Fibroblast of pulmonary artery (primary cell): ENCODE measurements at regions not wholly inside any gene's neighbourhood (a gene's known extent, or its start where the extent isn't known, plus 50 kb on each side); places are given as distances from the start of the nearest gene placed in this dataset.
A peak's percentile ranks its signal among the peaks of the same experiment; 100 is the strongest.

Experiments
- DNase-seq: peaks from one replicate; pipeline ENCODE4 v3.0.0-alpha.2; 2010; ENCODE audit warnings: low read depth
- H3K4me3 ChIP-seq: replicated peaks from 2 replicates; pipeline ENCODE4 v1.5.1; 2011; ENCODE audit warnings: low read depth, mild to moderate bottlenecking, control low read depth, low read length, moderate library complexity
- CTCF ChIP-seq: IDR thresholded peaks from 2 replicates; pipeline ENCODE4 v1.5.1; 2011; ENCODE audit warnings: mild to moderate bottlenecking, control low read depth, low read length, inconsistent platforms; ENCODE audit errors: missing control alignments

GRCh38 chr13:76692346-76692745 is 193.9 kb downstream of the KCTD12 start:
- DNase-seq, result no peak
- no peak overlapping the region for H3K4me3 ChIP-seq
- no peak for TF ChIP-seq CTCF

- TF ChIP-seq CTCF, result no peak
- no peak for DNase-seq
- H3K4me3 ChIP-seq, result no peak overlapping the region
Observed at GRCh38 chr13:76690611-76691010, 195.6 kb downstream of the KCTD12 start.

- TF ChIP-seq CTCF, result no peak
- no peak for DNase-seq
Observed at GRCh38 chr13:76687467-76687866, 198.7 kb downstream of the KCTD12 start.

GRCh38 chr13:76685938-76686337 is 200.3 kb downstream of the KCTD12 start:
- no peak for TF ChIP-seq CTCF
- no peak for DNase-seq
- H3K4me3 ChIP-seq, result no peak overlapping the region

More at GRCh38 chr13:76687467-76687866, 198.7 kb downstream of the KCTD12 start:
- H3K4me3 ChIP-seq, result no peak overlapping the region

- TF ChIP-seq CTCF, result no peak
- no peak for DNase-seq
- H3K4me3 ChIP-seq, result no peak overlapping the region
Observed at GRCh38 chr13:76684336-76684735, 201.9 kb downstream of the KCTD12 start.

GRCh38 chr13:76683854-76684253 is 202.4 kb downstream of the KCTD12 start:
- H3K4me3 ChIP-seq, result no peak overlapping the region
- TF ChIP-seq CTCF, result no peak
- peak; percentile 26 for DNase-seq

- DNase-seq, result no peak
- TF ChIP-seq CTCF, result no peak
- no peak overlapping the region for H3K4me3 ChIP-seq
Observed at GRCh38 chr13:76683168-76683567, 203.0 kb downstream of the KCTD12 start.
